MCF 10A (cell line): ENCODE measurements at regions not wholly inside any gene's neighbourhood (a gene's known extent, or its start where the extent isn't known, plus 50 kb on each side); places are given as distances from the start of the nearest gene placed in this dataset.
"Not testable (repeated sequence)": the region's sequence is repeated elsewhere in the genome, so short reads cannot be mapped to it uniquely, and the experiment has no call there.

Experiments
- BruUV-seq: library from RNA; stranded (reverse); fragments of 400-500 nt; replicated peaks from 2 replicates; lab custom pipeline; 2021; lab: Mats Ljungman, UMichigan
- CTCF ChIA-PET: fragments of 300-600 bp; sonication (Branson Sonifier 250); formaldehyde crosslinking; extraction: SDS; loops from one replicate; lab custom pipeline; 2021; ENCODE audit warnings: antibody characterized with exemption, inconsistent platforms; lab: Yijun Ruan, JAX
- POLR2A ChIA-PET: fragments of 300-600, 350-650 bp; sonication (Branson Sonifier 250); formaldehyde crosslinking; extraction: SDS; loops from one replicate; lab custom pipeline; 2020; ENCODE audit warnings: antibody characterized with exemption, inconsistent platforms; lab: Yijun Ruan, JAX
- DNase-seq: peaks from one replicate; pipeline ENCODE4 v3.0.0-alpha.2; 2018; ENCODE audit not compliant: unreplicated experiment
- H3K27ac Mint-ChIP-seq: one replicate; pipeline ENCODE4 v1.8.0; 2022; ENCODE audit warnings: mild to moderate bottlenecking, low read depth, mixed read lengths; ENCODE audit not compliant: unreplicated experiment
- H3K27me3 Mint-ChIP-seq: one replicate; pipeline ENCODE4 v1.8.0; 2022; ENCODE audit warnings: mixed read lengths; ENCODE audit not compliant: insufficient read depth, unreplicated experiment
- H3K36me3 Mint-ChIP-seq: one replicate; pipeline ENCODE4 v1.8.0; 2022; ENCODE audit warnings: mild to moderate bottlenecking, moderate library complexity, mixed read lengths; ENCODE audit not compliant: insufficient read depth, unreplicated experiment
- H3K4me1 Mint-ChIP-seq: one replicate; pipeline ENCODE4 v1.8.0; 2022; ENCODE audit warnings: mixed read lengths; ENCODE audit not compliant: insufficient read depth, unreplicated experiment
- H3K4me3 Mint-ChIP-seq: one replicate; pipeline ENCODE4 v1.8.0; 2022; ENCODE audit warnings: mild to moderate bottlenecking, moderate library complexity, mixed read lengths; ENCODE audit not compliant: unreplicated experiment
- H3K9me3 Mint-ChIP-seq: one replicate; pipeline ENCODE4 v1.8.0; 2022; ENCODE audit warnings: mixed read lengths; ENCODE audit not compliant: unreplicated experiment
- CTCF ChIP-seq: fragments of 200-600 bp; IDR thresholded peaks from one replicate; pipeline ENCODE4 v1.8.0; 2022; ENCODE audit warnings: antibody characterized with exemption, mild to moderate bottlenecking; ENCODE audit not compliant: unreplicated experiment
- intact Hi-C: fragments of 100-400 bp; cut with micrococcal nuclease; formaldehyde crosslinking; loops from 2 replicates; pipeline ENCODE4 v1.14.1; 2022

- H3K4me3 Mint-ChIP-seq = no peak overlapping the region
- DNase-seq = no peak
- no peak overlapping the region for H3K27ac Mint-ChIP-seq
- CTCF ChIA-PET = no interaction called here
- no peaks in the 10 kb centered on the region for H3K4me1 Mint-ChIP-seq
- intact Hi-C loops = no loop called here
- peaks cover 42% of the 10 kb centered on the region for H3K27me3 Mint-ChIP-seq
- BruUV-seq = no TSS peak
- POLR2A ChIA-PET = no interaction called here
- no peaks in the 10 kb centered on the region for H3K36me3 Mint-ChIP-seq
- H3K9me3 Mint-ChIP-seq = peaks cover 8% of the 10 kb centered on the region
- peak; percentile 7 for TF ChIP-seq CTCF
Observed at GRCh38 chr15:96657096-96657495, 326.6 kb downstream of the NR2F2 start.

GRCh38 chr15:96666979-96667378 lies 336.5 kb downstream of the NR2F2 start:
- DNase-seq, intact Hi-C loops, H3K4me3 Mint-ChIP-seq, H3K9me3 Mint-ChIP-seq, H3K27ac Mint-ChIP-seq, CTCF ChIA-PET, H3K4me1 Mint-ChIP-seq, H3K36me3 Mint-ChIP-seq, POLR2A ChIA-PET, BruUV-seq: not testable (repeated sequence)
- peaks cover 13% of the 10 kb centered on the region for H3K27me3 Mint-ChIP-seq

- no TSS peak for BruUV-seq
- intact Hi-C loops = no loop called here
- no peaks in the 10 kb centered on the region for H3K36me3 Mint-ChIP-seq
- no peak for DNase-seq
- no peak for TF ChIP-seq CTCF
- CTCF ChIA-PET = interaction anchor here (0.5 to 1.6 kb wide), 3 partner anchors 15 to 59 kb away, joined by 3 to 5 read pairs (median 4); no protein-coding TSS in a partner anchor
- H3K4me3 Mint-ChIP-seq = no peak overlapping the region
- H3K27me3 Mint-ChIP-seq = no peaks in the 10 kb centered on the region
- no peaks in the 10 kb centered on the region for H3K9me3 Mint-ChIP-seq
- POLR2A ChIA-PET = interaction anchor here (0.6 kb wide), 1 partner anchor 909 kb away, joined by 3 read pairs; no protein-coding TSS in a partner anchor
- no peaks in the 10 kb centered on the region for H3K4me1 Mint-ChIP-seq
- H3K27ac Mint-ChIP-seq = no peak overlapping the region
Observed at GRCh38 chr15:96670389-96670788, 339.9 kb downstream of the NR2F2 start.

- no peak overlapping the region for H3K27ac Mint-ChIP-seq
Observed at GRCh38 chr15:96672629-96673028, 342.1 kb downstream of the NR2F2 start.

More at GRCh38 chr15:96672629-96673028, 342.1 kb downstream of the NR2F2 start:
- BruUV-seq = no TSS peak
- no peaks in the 10 kb centered on the region for H3K36me3 Mint-ChIP-seq
- no peaks in the 10 kb centered on the region for H3K27me3 Mint-ChIP-seq
- TF ChIP-seq CTCF = no peak
- no peaks in the 10 kb centered on the region for H3K9me3 Mint-ChIP-seq
- no peak overlapping the region for H3K4me3 Mint-ChIP-seq
- POLR2A ChIA-PET = interaction anchor here (1.2 kb wide), 1 partner anchor 19 kb away, joined by 3 read pairs; no protein-coding TSS in a partner anchor
- CTCF ChIA-PET = interaction anchor here (0.6 to 1.0 kb wide), 2 partner anchors 22 to 272 kb away, joined by 3 read pairs; no protein-coding TSS in a partner anchor
- intact Hi-C loops = no loop called here
- DNase-seq = no peak
- H3K4me1 Mint-ChIP-seq = no peaks in the 10 kb centered on the region
